Mammary epithelial cell (primary cell): ENCODE measurements at regions not wholly inside any gene's neighbourhood (a gene's known extent, or its start where the extent isn't known, plus 50 kb on each side); places are given as distances from the start of the nearest gene placed in this dataset.
"Not testable (repeated sequence)": the region's sequence is repeated elsewhere in the genome, so short reads cannot be mapped to it uniquely, and the experiment has no call there.

Experiments used
- CTCF ChIP-seq, 2 donors: IDR thresholded peaks in 1 of 2; conservative IDR thresholded peaks in 1 of 2; 2 replicates each; pipeline ENCODE4 v1.5.1; 2011 to 2012; ENCODE audit warnings: inconsistent platforms in 2 of 2, low read length in 2 of 2, mild to moderate bottlenecking in 2 of 2, control low read depth in 1 of 2, low read depth in 1 of 2; ENCODE audit not compliant: insufficient read depth in 1 of 2; ENCODE audit errors: extremely low read depth in 1 of 2
- EZH2 ChIP-seq: IDR thresholded peaks from 2 replicates; pipeline ENCODE4 v1.6.1; 2012; ENCODE audit warnings: low read length, inconsistent platforms, borderline replicate concordance

- TF ChIP-seq CTCF (conservative IDR thresholded peaks at IDR 0.05 in 1 of 2, IDR thresholded peaks at IDR 0.05 in 1 of 2; ENCODE audit: extremely low read depth in 1 of 2, insufficient read depth in 1 of 2, low read depth in 1 of 2, low read length in 2 of 2); EZH2: not testable (repeated sequence)
Observed at GRCh38 chr10:3314445-3315085, 142.0 kb upstream of the PITRM1 start.
